SK-N-SH (cell line): ENCODE measurements at regions not wholly inside any gene's neighbourhood (a gene's known extent, or its start where the extent isn't known, plus 50 kb on each side); places are given as distances from the start of the nearest gene placed in this dataset.
"Not testable (repeated sequence)": the region's sequence is repeated elsewhere in the genome, so short reads cannot be mapped to it uniquely, and the experiment has no call there.

Source experiments
- CTCF ChIA-PET: fragments of 300-600, 350-600 bp; formaldehyde crosslinking; extraction: SDS; loops from one replicate; lab custom pipeline; 2021; lab: Yijun Ruan, JAX
- POLR2A ChIA-PET: fragments of 350-600 bp; sonication (Branson Sonifier 250); formaldehyde crosslinking; extraction: SDS; loops from one replicate; lab custom pipeline; 2020; ENCODE audit warnings: antibody characterized with exemption, inconsistent platforms; lab: Yijun Ruan, JAX
- DNase-seq: peaks from one replicate; pipeline ENCODE4 v3.0.0; 2012
- H2AFZ ChIP-seq: fragments of 200-600 bp; sonication (generic); 2 replicates; pipeline ENCODE4 v1.8.1; 2016; ENCODE audit warnings: antibody characterized with exemption, mild to moderate bottlenecking, low read depth
- H3F3A ChIP-seq: fragments of 200-600 bp; sonication (generic); replicated peaks from 2 replicates; pipeline ENCODE3; 2016; ENCODE audit warnings: antibody characterized with exemption, mild to moderate bottlenecking; ENCODE audit not compliant: insufficient read depth
- H3K27ac ChIP-seq, 2 experiments: fragments of 200-500 bp in 1 of 2; fragments of 200-600 bp in 1 of 2; sonication (Bioruptor generic) in 1 of 2; sonication (generic), shearing (Covaris generic) in 1 of 2; 2 replicates each; pipeline versions ENCODE4 v1.5.1 to v1.6.1; 2014 to 2016; ENCODE audit warnings: low read depth in 2 of 2, inconsistent platforms in 1 of 2, low read length in 1 of 2, mild to moderate bottlenecking in 1 of 2, mixed read lengths in 1 of 2
- H3K27me3 ChIP-seq: fragments of 200-600 bp; sonication (generic), shearing (Covaris generic); 2 replicates; pipeline ENCODE4 v1.6.1; 2016; ENCODE audit warnings: mixed run types; ENCODE audit not compliant: insufficient read depth
- H3K36me3 ChIP-seq, 2 experiments: fragments of 200-500 bp in 1 of 2; fragments of 200-600 bp in 1 of 2; sonication (Bioruptor generic) in 1 of 2; sonication (generic) in 1 of 2; replicated peaks in 1 of 2; 2 replicates each; pipeline versions ENCODE3 to v1.5.1; 2014 to 2016; ENCODE audit warnings: low read length in 1 of 2, mild to moderate bottlenecking in 1 of 2; ENCODE audit not compliant: insufficient read depth in 2 of 2, control insufficient read depth in 1 of 2
- H3K4me1 ChIP-seq, 2 experiments: fragments of 200-500 bp in 1 of 2; fragments of 200-600 bp in 1 of 2; sonication (Bioruptor generic) in 1 of 2; sonication (generic), shearing (Covaris generic) in 1 of 2; 2 replicates each; pipeline versions ENCODE4 v1.5.1 to v1.6.1; 2014 to 2016; ENCODE audit warnings: low read depth in 1 of 2, low read length in 1 of 2, mixed run types in 1 of 2; ENCODE audit not compliant: insufficient read depth in 2 of 2, control insufficient read depth in 1 of 2
- H3K4me2 ChIP-seq: fragments of 200-600 bp; sonication (generic), shearing (Covaris generic); 2 replicates; pipeline ENCODE4 v1.6.1; 2017; ENCODE audit warnings: mixed run types
- H3K4me3 ChIP-seq, 2 experiments: fragments of 200-500 bp in 1 of 2; fragments of 200-600 bp in 1 of 2; sonication (Bioruptor generic) in 1 of 2; sonication (generic), shearing (Covaris generic) in 1 of 2; 2 replicates each; pipeline versions ENCODE4 v1.5.1 to v1.8.1; 2014 to 2016; ENCODE audit warnings: low read depth in 2 of 2, inconsistent platforms in 1 of 2, low read length in 1 of 2, mild to moderate bottlenecking in 1 of 2, mixed read lengths in 1 of 2, moderate library complexity in 1 of 2
- H3K79me2 ChIP-seq: fragments of 200-600 bp; sonication (generic); 2 replicates; pipeline ENCODE4 v1.8.1; 2017; ENCODE audit warnings: mild to moderate bottlenecking; ENCODE audit not compliant: insufficient read depth
- H3K9ac ChIP-seq: fragments of 200-600 bp; sonication (generic); 2 replicates; pipeline ENCODE4 v1.6.1; 2017; ENCODE audit warnings: mixed run types
- H3K9me2 ChIP-seq: fragments of 200-600 bp; sonication (generic); 2 replicates; pipeline ENCODE4 v1.6.1; 2017; ENCODE audit warnings: mixed run types
- H3K9me3 ChIP-seq: fragments of 200-600 bp; sonication (generic); 2 replicates; pipeline ENCODE4 v1.6.1; 2017; ENCODE audit warnings: mixed run types, mild to moderate bottlenecking, moderate library complexity
- H4K20me1 ChIP-seq: fragments of 200-600 bp; sonication (generic); 2 replicates; pipeline ENCODE4 v1.6.1; 2017; ENCODE audit warnings: mild to moderate bottlenecking, mixed run types; ENCODE audit not compliant: insufficient read depth
- ELF1 ChIP-seq: IDR thresholded peaks from 2 replicates; pipeline ENCODE4 v1.4.0; 2012
- FOSL2 ChIP-seq: IDR thresholded peaks from 2 replicates; pipeline ENCODE4 v1.4.0; 2012; ENCODE audit warnings: low read depth, mild to moderate bottlenecking, moderate library complexity, borderline replicate concordance
- FOXJ3 ChIP-seq: sonication (generic); formaldehyde crosslinking; IDR thresholded peaks from 2 replicates; pipeline ENCODE4 v1.5.1; 2020; ENCODE audit warnings: mild to moderate bottlenecking, missing genetic modification reagents
- FOXM1 ChIP-seq: IDR thresholded peaks from 2 replicates; pipeline ENCODE4 v1.4.0; 2012; ENCODE audit warnings: low read depth, mild to moderate bottlenecking
- GABPA ChIP-seq: IDR thresholded peaks from 2 replicates; pipeline ENCODE4 v1.4.0; 2012; ENCODE audit warnings: low read depth, mild to moderate bottlenecking
- GATA2 ChIP-seq: sonication (generic); formaldehyde crosslinking; IDR thresholded peaks from 2 replicates; pipeline ENCODE4 v1.5.0; 2020; ENCODE audit warnings: mild to moderate bottlenecking, missing genetic modification reagents
- MAX ChIP-seq: IDR thresholded peaks from 2 replicates; pipeline ENCODE4 v1.4.0; 2012; ENCODE audit warnings: low read depth
- NRF1 ChIP-seq: IDR thresholded peaks from 2 replicates; pipeline ENCODE4 v1.6.1; 2012; ENCODE audit warnings: low read depth, mild to moderate bottlenecking, low read length
- PBX3 ChIP-seq: IDR thresholded peaks from 2 replicates; pipeline ENCODE4; 2012
- POLR2AphosphoS5 ChIP-seq: IDR thresholded peaks from 2 replicates; pipeline ENCODE4 v1.6.1; 2012; ENCODE audit warnings: low read depth, low read length
- RCOR1 ChIP-seq: fragments of 150-350 bp; IDR thresholded peaks from 2 replicates; pipeline ENCODE4 v1.6.1; 2017; ENCODE audit warnings: antibody characterized with exemption, low read length
- RFX5 ChIP-seq: IDR thresholded peaks from 2 replicates; pipeline ENCODE4 v1.6.1; 2012; ENCODE audit warnings: mild to moderate bottlenecking, improper control_type of control experiment, low read length
- RXRA ChIP-seq: IDR thresholded peaks from 2 replicates; pipeline ENCODE4 v1.4.0; 2012; ENCODE audit warnings: low read depth, mild to moderate bottlenecking, borderline replicate concordance
- TEAD4 ChIP-seq: IDR thresholded peaks from 2 replicates; pipeline ENCODE4 v1.4.0; 2012; ENCODE audit warnings: mild to moderate bottlenecking, borderline replicate concordance; ENCODE audit not compliant: insufficient read depth
- YY1 ChIP-seq: IDR thresholded peaks from 2 replicates; pipeline ENCODE4 v1.4.0; 2012; ENCODE audit warnings: low read depth, mild to moderate bottlenecking
- ZBTB33 ChIP-seq: IDR thresholded peaks from 2 replicates; pipeline ENCODE4 v1.4.0; 2012; ENCODE audit warnings: low read depth, borderline replicate concordance
- WGBS: methylation state at CpG from one replicate; pipeline ENCODE4 v1.1.6; 2017; ENCODE audit warnings: low lambda C conversion rate; 5-methylcytosine and 5-hydroxymethylcytosine counted together
- TF ChIP-seq, protein P1 (sequence below): fragments of 150-350 bp; IDR thresholded peaks from 2 replicates; pipeline ENCODE4 v1.6.1; 2017; ENCODE audit warnings: antibody characterized with exemption, low read length, low read depth, borderline replicate concordance
- TF ChIP-seq, protein P2 (sequence below): fragments of 150-350 bp; IDR thresholded peaks from 2 replicates; pipeline ENCODE4 v1.6.1; 2016; ENCODE audit warnings: mild to moderate bottlenecking, low read depth, low read length
- TF ChIP-seq, protein P3 (sequence below): IDR thresholded peaks from 2 replicates; pipeline ENCODE4 v1.4.0; 2012; ENCODE audit warnings: low read depth, borderline replicate concordance
- TF ChIP-seq, protein P4 (sequence below): IDR thresholded peaks from 2 replicates; pipeline ENCODE4 v1.6.1; 2012; ENCODE audit warnings: mild to moderate bottlenecking, low read depth, low read length, moderate library complexity

GRCh38 chrX:25519258-25519657, 503.5 kb upstream of the ARX start:
- Histone ChIP-seq H3K36me3 (no peaks in the 10 kb centered on the region), H2AFZ (no peak overlapping the region), H4K20me1 (no peaks in the 10 kb centered on the region), H3K27ac (no peak overlapping the region), H3K4me2 (no peak overlapping the region), H3K79me2 (no peaks in the 10 kb centered on the region), H3K9me3 (no peaks in the 10 kb centered on the region), H3K9me2 (no peaks in the 10 kb centered on the region), H3K4me3 (no peak overlapping the region), H3K27me3 (no peaks in the 10 kb centered on the region)
- no peak for DNase-seq
- CTCF ChIA-PET: no interaction called here
- TF ChIP-seq FOSL2 (no peak), TEAD4 (no peak), RXRA (no peak), NRF1 (no peak), ELF1 (no peak), FOXJ3 (CRISPR knock-in tag) (no peak), RFX5 (no peak), MAX (no peak), FOXM1 (no peak), RCOR1 (no peak), POLR2AphosphoS5 (no peak), PBX3 (no peak), YY1 (no peak), GATA2 (CRISPR knock-in tag) (no peak), ZBTB33 (no peak), GABPA (no peak)
- TF ChIP-seq, protein P1, sequence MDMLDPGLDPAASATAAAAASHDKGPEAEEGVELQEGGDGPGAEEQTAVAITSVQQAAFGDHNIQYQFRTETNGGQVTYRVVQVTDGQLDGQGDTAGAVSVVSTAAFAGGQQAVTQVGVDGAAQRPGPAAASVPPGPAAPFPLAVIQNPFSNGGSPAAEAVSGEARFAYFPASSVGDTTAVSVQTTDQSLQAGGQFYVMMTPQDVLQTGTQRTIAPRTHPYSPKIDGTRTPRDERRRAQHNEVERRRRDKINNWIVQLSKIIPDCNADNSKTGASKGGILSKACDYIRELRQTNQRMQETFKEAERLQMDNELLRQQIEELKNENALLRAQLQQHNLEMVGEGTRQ: no peak
- TF ChIP-seq, protein P2, sequence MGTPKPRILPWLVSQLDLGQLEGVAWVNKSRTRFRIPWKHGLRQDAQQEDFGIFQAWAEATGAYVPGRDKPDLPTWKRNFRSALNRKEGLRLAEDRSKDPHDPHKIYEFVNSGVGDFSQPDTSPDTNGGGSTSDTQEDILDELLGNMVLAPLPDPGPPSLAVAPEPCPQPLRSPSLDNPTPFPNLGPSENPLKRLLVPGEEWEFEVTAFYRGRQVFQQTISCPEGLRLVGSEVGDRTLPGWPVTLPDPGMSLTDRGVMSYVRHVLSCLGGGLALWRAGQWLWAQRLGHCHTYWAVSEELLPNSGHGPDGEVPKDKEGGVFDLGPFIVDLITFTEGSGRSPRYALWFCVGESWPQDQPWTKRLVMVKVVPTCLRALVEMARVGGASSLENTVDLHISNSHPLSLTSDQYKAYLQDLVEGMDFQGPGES: no peak
- TF ChIP-seq, protein P3, sequence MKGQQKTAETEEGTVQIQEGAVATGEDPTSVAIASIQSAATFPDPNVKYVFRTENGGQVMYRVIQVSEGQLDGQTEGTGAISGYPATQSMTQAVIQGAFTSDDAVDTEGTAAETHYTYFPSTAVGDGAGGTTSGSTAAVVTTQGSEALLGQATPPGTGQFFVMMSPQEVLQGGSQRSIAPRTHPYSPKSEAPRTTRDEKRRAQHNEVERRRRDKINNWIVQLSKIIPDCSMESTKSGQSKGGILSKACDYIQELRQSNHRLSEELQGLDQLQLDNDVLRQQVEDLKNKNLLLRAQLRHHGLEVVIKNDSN: no peak
- TF ChIP-seq, protein P4, sequence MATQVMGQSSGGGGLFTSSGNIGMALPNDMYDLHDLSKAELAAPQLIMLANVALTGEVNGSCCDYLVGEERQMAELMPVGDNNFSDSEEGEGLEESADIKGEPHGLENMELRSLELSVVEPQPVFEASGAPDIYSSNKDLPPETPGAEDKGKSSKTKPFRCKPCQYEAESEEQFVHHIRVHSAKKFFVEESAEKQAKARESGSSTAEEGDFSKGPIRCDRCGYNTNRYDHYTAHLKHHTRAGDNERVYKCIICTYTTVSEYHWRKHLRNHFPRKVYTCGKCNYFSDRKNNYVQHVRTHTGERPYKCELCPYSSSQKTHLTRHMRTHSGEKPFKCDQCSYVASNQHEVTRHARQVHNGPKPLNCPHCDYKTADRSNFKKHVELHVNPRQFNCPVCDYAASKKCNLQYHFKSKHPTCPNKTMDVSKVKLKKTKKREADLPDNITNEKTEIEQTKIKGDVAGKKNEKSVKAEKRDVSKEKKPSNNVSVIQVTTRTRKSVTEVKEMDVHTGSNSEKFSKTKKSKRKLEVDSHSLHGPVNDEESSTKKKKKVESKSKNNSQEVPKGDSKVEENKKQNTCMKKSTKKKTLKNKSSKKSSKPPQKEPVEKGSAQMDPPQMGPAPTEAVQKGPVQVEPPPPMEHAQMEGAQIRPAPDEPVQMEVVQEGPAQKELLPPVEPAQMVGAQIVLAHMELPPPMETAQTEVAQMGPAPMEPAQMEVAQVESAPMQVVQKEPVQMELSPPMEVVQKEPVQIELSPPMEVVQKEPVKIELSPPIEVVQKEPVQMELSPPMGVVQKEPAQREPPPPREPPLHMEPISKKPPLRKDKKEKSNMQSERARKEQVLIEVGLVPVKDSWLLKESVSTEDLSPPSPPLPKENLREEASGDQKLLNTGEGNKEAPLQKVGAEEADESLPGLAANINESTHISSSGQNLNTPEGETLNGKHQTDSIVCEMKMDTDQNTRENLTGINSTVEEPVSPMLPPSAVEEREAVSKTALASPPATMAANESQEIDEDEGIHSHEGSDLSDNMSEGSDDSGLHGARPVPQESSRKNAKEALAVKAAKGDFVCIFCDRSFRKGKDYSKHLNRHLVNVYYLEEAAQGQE: no peak
- TF ChIP-seq, all 33 proteins: peak for 0
- POLR2A ChIA-PET: no interaction called here
- Histone ChIP-seq H3F3A (no peaks in the 10 kb centered on the region), H3K4me1 (no peaks in the 10 kb centered on the region), H3K9ac (no peak overlapping the region)
- WGBS: 21% methylated on average over 2 of the region's 2 CpGs

- H2AFZ ChIP-seq, H3K27me3 ChIP-seq, H3K9me2 ChIP-seq, H4K20me1 ChIP-seq, H3K9me3 ChIP-seq, H3K4me1 ChIP-seq, H3K4me3 ChIP-seq, H3F3A ChIP-seq, H3K4me2 ChIP-seq, H3K27ac ChIP-seq, CTCF ChIA-PET, DNase-seq, H3K36me3 ChIP-seq, POLR2A ChIA-PET, H3K9ac ChIP-seq, H3K79me2 ChIP-seq: not testable (repeated sequence)
- 55% methylated on average over 18 of the region's 20 CpGs for WGBS
Measured at GRCh38 chrX:25522443-25523010, 506.8 kb upstream of the ARX start.
